Activated T-helper 2 cell treated with anti-CD3 and anti-CD28 coated beads, Interferon-gamma antibody, Interleukin-2, Interleukin-4, amounts not matched to agents 10 μg/mL and 5 μg/mL and 100 μg/mL, durations not matched to agents 14 hours and 24 hours and 36 hours (primary cell): ENCODE measurements at regions not wholly inside any gene's neighbourhood (a gene's known extent, or its start where the extent isn't known, plus 50 kb on each side); places are given as distances from the start of the nearest gene placed in this dataset.

Source experiments
- DNase-seq: peaks from one replicate; pipeline ENCODE4 v3.0.0; 2021; ENCODE audit warnings: low spot score
- H3K27ac Mint-ChIP-seq: one replicate; pipeline ENCODE4 v1.8.0; 2021; ENCODE audit warnings: mixed read lengths
- H3K27me3 Mint-ChIP-seq: one replicate; pipeline ENCODE4 v1.8.0; 2021; ENCODE audit warnings: low read depth, mixed read lengths
- H3K36me3 Mint-ChIP-seq: one replicate; pipeline ENCODE4 v1.8.0; 2021; ENCODE audit warnings: low read depth, mixed read lengths
- H3K4me1 Mint-ChIP-seq: one replicate; pipeline ENCODE4 v1.8.0; 2021; ENCODE audit warnings: low read depth, mixed read lengths
- H3K4me3 Mint-ChIP-seq: one replicate; pipeline ENCODE4 v1.8.0; 2021; ENCODE audit warnings: low read depth, mild to moderate bottlenecking, moderate library complexity, mixed read lengths
- H3K9me3 Mint-ChIP-seq: one replicate; pipeline ENCODE4 v1.8.0; 2021; ENCODE audit warnings: mixed read lengths
- intact Hi-C: fragments of 100-400 bp; cut with micrococcal nuclease; formaldehyde crosslinking; loops from one replicate; pipeline ENCODE4 v1.15.1; 2023

DNA sequence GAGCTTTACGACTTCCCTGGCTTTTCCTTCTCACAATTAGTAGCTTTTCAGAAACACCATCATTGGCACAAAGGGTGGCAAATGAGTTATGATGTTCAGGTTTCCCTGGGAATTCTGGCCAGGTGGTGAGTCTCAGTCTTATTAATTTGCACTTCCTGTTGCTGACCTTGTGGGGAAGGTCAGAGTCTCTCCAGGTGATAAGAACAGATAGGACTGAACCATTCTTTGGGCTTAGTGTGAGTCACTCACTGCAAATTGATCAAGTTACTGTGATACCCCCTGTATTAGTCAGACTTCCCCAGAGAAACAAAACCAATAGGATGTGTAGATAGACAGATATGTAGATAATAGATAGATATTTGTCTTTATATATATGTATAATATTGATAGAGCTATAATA, 53.8 kb upstream of the RANBP3L start:
- no peak overlapping the region for H3K27ac Mint-ChIP-seq
- intact Hi-C loops: no loop called here
- no peak overlapping the region for H3K4me3 Mint-ChIP-seq
- no peaks in the 10 kb centered on the region for H3K9me3 Mint-ChIP-seq
- DNase-seq: no peak
- peaks cover 5% of the 10 kb centered on the region for H3K4me1 Mint-ChIP-seq
- H3K27me3 Mint-ChIP-seq: no peaks in the 10 kb centered on the region
- H3K36me3 Mint-ChIP-seq: no peaks in the 10 kb centered on the region

DNA sequence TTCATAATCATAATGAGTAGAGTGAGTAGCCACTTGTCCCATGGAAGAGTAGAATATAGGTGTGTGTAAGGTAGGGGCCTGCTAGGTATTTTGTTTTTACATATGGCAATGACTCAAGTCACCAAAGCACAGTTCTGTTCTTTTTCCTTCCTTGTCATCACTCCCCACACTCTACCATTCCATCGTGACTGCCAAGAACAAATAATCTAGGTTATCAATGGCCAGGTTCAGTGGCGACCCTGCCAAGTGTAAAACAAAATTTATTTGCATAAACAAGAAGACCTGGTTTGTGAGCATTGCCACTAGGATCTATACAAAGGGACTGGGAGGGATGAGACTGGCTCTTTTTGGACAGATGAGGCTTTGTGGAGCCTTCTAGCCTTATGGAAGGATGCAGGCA, 55.2 kb upstream of the RANBP3L start:
- no peaks in the 10 kb centered on the region for H3K9me3 Mint-ChIP-seq
- no peaks in the 10 kb centered on the region for H3K27me3 Mint-ChIP-seq
- intact Hi-C loops: no loop called here
- H3K4me3 Mint-ChIP-seq: no peak overlapping the region
- H3K27ac Mint-ChIP-seq: no peak overlapping the region
- H3K4me1 Mint-ChIP-seq: peaks cover 7% of the 10 kb centered on the region
- no peak for DNase-seq
- H3K36me3 Mint-ChIP-seq: no peaks in the 10 kb centered on the region

DNA sequence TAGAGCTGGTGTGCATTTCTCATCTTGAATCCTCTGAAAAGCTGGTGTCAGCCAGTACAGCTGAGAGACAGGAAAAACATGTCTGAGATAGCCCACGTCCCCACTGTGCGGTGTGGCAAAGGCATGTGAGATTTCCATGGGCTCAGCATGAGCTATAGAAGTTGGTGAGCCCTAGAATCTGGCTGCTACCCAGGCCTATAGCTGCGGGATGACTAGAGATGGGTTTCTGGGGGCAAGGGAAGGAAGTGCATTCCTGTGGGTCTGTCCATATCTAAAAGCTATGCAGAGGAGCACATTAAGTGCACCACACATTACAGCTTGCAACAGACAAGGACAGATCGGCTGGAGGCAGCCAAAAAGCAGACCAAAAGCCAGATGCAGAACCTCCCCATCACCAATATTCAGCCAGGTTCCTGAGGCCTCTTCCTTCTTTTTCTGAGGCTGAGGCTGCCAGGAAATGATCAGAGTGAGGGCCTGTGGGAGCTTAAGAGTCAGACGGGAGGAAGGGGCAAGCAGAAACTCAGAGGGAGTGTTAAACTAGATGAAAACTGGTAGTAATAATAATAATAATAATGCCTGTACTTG, 55.8 kb upstream of the RANBP3L start:
- H3K36me3 Mint-ChIP-seq: no peaks in the 10 kb centered on the region
- H3K9me3 Mint-ChIP-seq: no peaks in the 10 kb centered on the region
- peaks cover 7% of the 10 kb centered on the region for H3K4me1 Mint-ChIP-seq
- H3K27me3 Mint-ChIP-seq: no peaks in the 10 kb centered on the region
- no peak for DNase-seq
- no peak overlapping the region for H3K27ac Mint-ChIP-seq
- intact Hi-C loops: no loop called here
- H3K4me3 Mint-ChIP-seq: no peak overlapping the region

DNA sequence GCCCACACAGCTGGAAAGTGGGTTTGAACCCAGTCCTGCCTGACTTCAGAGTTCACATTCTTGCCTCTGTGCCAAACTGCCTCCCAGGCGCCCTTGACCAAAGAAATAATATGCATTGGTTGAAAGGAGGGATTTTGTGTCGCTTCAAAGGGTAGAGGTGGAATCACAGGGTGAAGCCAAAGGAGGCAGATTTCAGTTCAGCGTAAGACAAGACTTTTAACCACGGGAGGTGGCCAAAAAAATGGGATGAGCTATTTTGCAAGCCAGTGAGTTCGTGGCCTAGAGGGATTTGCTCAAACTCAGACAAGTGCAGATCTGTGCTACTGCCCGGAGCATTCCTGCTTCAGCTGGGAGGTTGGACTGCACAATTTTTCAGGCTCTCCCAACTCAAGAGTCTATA, 57.6 kb upstream of the RANBP3L start:
- H3K4me1 Mint-ChIP-seq: peaks cover 7% of the 10 kb centered on the region
- intact Hi-C loops: no loop called here
- no peak overlapping the region for H3K27ac Mint-ChIP-seq
- H3K4me3 Mint-ChIP-seq: no peak overlapping the region
- no peaks in the 10 kb centered on the region for H3K36me3 Mint-ChIP-seq
- no peaks in the 10 kb centered on the region for H3K9me3 Mint-ChIP-seq
- H3K27me3 Mint-ChIP-seq: no peaks in the 10 kb centered on the region
- DNase-seq: no peak

DNA sequence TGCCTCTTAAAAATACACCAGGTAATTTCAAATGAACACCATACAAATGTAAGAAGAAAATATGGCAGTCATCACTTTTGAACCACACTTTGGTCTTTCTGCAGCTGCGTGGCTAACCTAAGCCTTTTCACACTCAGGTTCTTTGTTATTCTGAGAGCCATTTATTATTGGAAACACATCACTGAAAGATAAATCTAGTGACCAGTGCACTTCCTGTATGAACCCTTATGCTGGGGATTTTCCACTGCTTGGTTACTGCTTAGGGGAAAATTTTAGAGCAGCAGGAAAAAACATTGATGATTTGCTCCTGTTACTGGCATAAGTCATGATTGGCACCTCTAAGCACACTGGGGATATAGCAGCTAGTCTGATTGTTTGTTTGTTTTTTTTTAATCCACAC, 58.6 kb upstream of the RANBP3L start:
- intact Hi-C loops: loop anchor here (5.0 kb wide), 1 partner anchor 1088 kb away; no protein-coding TSS in a partner anchor
- Mint-ChIP-seq H3K9me3 (no peaks in the 10 kb centered on the region), H3K27me3 (no peaks in the 10 kb centered on the region), H3K4me1 (peaks cover 7% of the 10 kb centered on the region), H3K27ac (no peak overlapping the region), H3K36me3 (no peaks in the 10 kb centered on the region), H3K4me3 (no peak overlapping the region)
- DNase-seq: no peak

DNA sequence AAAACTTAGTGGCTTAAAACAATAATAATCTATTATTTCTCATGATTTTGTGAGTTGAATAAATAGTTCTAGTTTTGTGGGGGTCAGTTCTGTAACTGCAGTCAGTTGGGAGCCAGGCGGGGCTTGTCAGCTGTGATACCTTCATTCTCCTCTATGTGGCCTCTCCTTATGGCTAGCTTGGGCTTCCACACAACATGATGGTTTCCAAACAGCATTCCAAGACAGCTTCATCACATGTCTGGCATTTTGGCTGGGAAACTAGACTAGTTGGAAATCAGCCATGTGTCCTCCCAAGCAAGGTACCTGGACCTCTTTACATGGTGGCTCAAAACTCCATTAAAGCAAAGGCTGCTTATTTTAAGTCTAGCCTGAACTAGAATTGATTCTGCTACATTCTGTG, 61.4 kb upstream of the RANBP3L start:
- H3K36me3 Mint-ChIP-seq: no peaks in the 10 kb centered on the region
- H3K4me1 Mint-ChIP-seq: peaks cover 7% of the 10 kb centered on the region
- no peaks in the 10 kb centered on the region for H3K9me3 Mint-ChIP-seq
- H3K27me3 Mint-ChIP-seq: no peaks in the 10 kb centered on the region
- H3K4me3 Mint-ChIP-seq: no peak overlapping the region
- no peak for DNase-seq
- H3K27ac Mint-ChIP-seq: no peak overlapping the region
- intact Hi-C loops: loop anchor here (5.0 kb wide), 1 partner anchor 1091 kb away; no protein-coding TSS in a partner anchor

DNA sequence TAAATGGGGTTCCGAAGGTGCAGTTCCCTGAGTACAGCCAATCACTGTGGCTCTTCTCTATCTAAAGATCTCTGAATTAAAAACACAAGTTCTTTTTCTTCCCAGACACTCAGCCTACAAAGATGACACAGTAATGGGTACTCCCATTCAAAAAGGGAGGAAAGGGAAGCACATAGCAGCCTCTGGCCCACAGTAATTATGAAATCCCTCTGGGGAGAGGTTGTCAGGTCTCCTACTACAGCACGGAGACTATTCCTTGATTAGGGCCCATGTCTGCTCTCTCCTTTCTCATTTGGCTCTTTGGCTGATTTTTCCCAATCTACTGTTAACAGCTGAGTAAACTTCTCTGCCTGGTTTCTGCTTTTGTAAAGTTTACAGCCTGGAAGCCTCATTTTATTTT, 62.0 kb upstream of the RANBP3L start:
- peaks cover 7% of the 10 kb centered on the region for H3K4me1 Mint-ChIP-seq
- no peak overlapping the region for H3K4me3 Mint-ChIP-seq
- H3K9me3 Mint-ChIP-seq: no peaks in the 10 kb centered on the region
- no peaks in the 10 kb centered on the region for H3K27me3 Mint-ChIP-seq
- intact Hi-C loops: loop anchor here (5.0 kb wide), 1 partner anchor 1091 kb away; no protein-coding TSS in a partner anchor
- H3K36me3 Mint-ChIP-seq: no peaks in the 10 kb centered on the region
- H3K27ac Mint-ChIP-seq: no peak overlapping the region
- DNase-seq: no peak

DNA sequence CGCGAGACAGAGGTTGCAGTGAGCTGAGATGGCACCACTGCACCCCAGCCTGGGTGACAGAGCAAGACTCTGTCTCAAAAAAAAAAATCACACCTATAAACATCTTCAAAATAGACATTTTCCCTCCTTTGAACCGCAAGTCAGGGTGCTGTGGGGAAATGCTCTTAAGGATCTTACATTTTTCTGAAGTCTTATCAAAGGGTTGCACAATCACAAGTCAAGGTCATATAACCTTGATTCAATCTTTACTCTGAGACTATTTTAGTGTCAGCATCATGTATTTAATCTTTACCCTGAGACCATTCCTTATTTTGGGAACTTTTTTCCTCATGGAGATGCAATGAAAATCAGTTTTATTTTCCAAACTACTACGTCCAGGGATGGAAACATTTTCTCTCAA, 62.8 kb upstream of the RANBP3L start:
- no peak for DNase-seq
- peaks cover 7% of the 10 kb centered on the region for H3K4me1 Mint-ChIP-seq
- no peaks in the 10 kb centered on the region for H3K9me3 Mint-ChIP-seq
- no peaks in the 10 kb centered on the region for H3K36me3 Mint-ChIP-seq
- intact Hi-C loops: loop anchor here (5.0 kb wide), 1 partner anchor 1092 kb away; no protein-coding TSS in a partner anchor
- H3K27me3 Mint-ChIP-seq: no peaks in the 10 kb centered on the region
- no peak overlapping the region for H3K4me3 Mint-ChIP-seq
- no peak overlapping the region for H3K27ac Mint-ChIP-seq

DNA sequence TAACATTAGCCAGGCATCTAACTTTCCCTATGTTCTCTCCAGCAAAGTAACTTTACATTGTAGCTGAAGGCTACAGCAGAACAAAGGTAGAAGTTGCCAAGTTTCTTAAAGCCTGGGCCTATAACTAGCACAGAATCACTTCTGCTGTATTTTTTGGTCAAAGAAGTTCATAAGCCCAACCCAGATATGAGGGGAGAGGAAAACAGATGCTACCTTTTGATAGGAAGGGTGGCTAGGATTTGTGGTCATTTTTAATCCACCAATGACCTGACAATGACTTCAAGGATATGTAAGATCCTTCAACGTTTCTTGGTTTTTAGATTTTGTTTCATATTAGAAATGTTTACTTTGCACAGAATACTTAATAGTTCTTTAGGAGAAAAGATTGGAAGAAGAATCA, 64.2 kb upstream of the RANBP3L start:
- H3K4me3 Mint-ChIP-seq: no peak overlapping the region
- peaks cover 3% of the 10 kb centered on the region for H3K9me3 Mint-ChIP-seq
- no peak for DNase-seq
- H3K27ac Mint-ChIP-seq: no peak overlapping the region
- no peaks in the 10 kb centered on the region for H3K27me3 Mint-ChIP-seq
- H3K36me3 Mint-ChIP-seq: no peaks in the 10 kb centered on the region
- H3K4me1 Mint-ChIP-seq: no peaks in the 10 kb centered on the region
- intact Hi-C loops: no loop called here

DNA sequence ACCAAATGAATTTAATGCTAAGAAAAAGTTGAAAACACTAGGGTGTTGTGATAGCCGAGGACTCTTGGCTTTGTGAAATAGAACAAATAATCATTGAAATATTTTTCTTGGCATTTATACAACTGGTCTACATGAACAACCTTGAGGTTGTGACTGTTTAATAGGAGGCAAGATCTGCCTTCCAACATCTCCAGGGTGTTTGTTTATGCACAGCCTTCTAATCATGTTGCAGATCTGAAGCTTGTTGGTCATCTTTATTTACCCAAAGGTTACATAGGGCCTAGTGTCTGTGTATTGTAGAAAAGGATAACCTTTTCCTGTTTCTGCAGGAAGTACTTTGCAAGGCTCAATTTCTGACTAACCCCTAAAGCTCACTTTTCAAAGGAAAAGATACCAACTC, 65.2 kb upstream of the RANBP3L start:
- H3K4me1 Mint-ChIP-seq: no peaks in the 10 kb centered on the region
- intact Hi-C loops: no loop called here
- H3K27me3 Mint-ChIP-seq: no peaks in the 10 kb centered on the region
- no peaks in the 10 kb centered on the region for H3K36me3 Mint-ChIP-seq
- no peak overlapping the region for H3K4me3 Mint-ChIP-seq
- peaks cover 3% of the 10 kb centered on the region for H3K9me3 Mint-ChIP-seq
- no peak overlapping the region for H3K27ac Mint-ChIP-seq
- DNase-seq: no peak

DNA sequence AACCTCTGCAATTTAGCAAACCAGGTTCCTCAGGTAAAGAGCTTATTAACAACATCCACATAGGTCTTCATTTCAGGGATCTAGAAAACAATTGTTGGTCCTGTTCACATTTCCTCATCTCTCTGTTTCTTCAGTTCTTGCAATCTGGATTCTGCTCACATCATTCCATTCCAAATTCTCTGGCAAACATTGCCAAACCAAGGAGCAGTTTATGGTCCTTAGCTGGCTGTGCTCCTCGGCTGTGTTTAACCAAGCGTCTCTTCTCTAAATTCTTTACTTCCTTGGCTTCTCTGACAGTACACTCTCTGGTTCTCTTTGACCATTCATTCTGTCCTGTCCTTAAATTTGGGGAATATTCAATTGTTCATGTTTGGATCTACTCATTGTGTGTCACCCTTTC, 65.8 kb upstream of the RANBP3L start:
- no peak overlapping the region for H3K4me3 Mint-ChIP-seq
- H3K36me3 Mint-ChIP-seq: no peaks in the 10 kb centered on the region
- no peak for DNase-seq
- no peaks in the 10 kb centered on the region for H3K27me3 Mint-ChIP-seq
- H3K9me3 Mint-ChIP-seq: peaks cover 3% of the 10 kb centered on the region
- no peaks in the 10 kb centered on the region for H3K4me1 Mint-ChIP-seq
- intact Hi-C loops: no loop called here
- no peak overlapping the region for H3K27ac Mint-ChIP-seq

DNA sequence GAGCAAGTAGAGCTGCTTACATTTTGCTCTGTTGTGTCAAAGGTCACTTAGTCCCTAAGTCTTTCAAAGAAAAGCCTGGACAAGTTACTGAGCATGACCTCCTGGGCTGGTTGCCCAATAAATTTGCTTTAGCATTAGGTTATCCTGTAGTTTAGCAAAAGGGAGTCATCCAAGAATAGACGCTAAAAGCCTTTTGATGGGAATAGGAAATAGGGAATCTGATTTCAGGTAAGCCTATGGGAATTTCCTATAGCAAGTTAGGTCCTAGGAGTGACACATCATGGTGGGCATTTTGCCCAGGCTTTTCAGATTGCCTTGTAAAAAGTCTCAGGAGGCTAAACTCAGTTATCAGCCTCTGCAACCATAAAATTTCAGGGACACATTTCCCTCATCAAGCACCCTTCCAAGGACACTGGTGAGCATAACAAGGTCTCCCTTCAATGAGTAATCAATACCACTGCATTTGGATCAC, 67.6 kb upstream of the RANBP3L start:
- Mint-ChIP-seq H3K27ac (no peak overlapping the region), H3K9me3 (peaks cover 3% of the 10 kb centered on the region), H3K36me3 (no peaks in the 10 kb centered on the region), H3K27me3 (no peaks in the 10 kb centered on the region), H3K4me1 (no peaks in the 10 kb centered on the region), H3K4me3 (no peak overlapping the region)
- no peak for DNase-seq
- intact Hi-C loops: no loop called here

DNA sequence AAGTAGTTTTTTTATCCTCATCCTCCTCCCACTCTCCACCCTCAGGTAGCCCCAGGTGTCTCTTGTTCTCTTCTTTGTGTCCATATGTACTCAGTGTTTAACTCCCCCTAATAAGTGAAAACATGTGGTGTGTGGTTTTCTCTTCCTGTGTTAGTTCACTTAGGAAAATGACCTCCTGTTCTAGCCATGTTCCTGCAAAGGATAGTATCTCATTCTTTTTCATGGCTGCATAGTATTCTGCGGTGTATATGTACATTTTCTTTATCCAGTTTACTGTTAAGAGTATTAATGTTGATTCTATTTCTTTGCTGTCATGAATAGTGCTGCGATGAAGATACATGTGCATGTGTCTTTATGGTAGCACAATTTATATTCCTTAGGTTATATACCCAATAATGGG, 68.4 kb upstream of the RANBP3L start:
- Mint-ChIP-seq H3K4me3 (no peak overlapping the region), H3K27ac (no peak overlapping the region), H3K27me3 (no peaks in the 10 kb centered on the region), H3K36me3 (no peaks in the 10 kb centered on the region), H3K9me3 (peaks cover 3% of the 10 kb centered on the region), H3K4me1 (no peaks in the 10 kb centered on the region)
- intact Hi-C loops: no loop called here
- DNase-seq: no peak

DNA sequence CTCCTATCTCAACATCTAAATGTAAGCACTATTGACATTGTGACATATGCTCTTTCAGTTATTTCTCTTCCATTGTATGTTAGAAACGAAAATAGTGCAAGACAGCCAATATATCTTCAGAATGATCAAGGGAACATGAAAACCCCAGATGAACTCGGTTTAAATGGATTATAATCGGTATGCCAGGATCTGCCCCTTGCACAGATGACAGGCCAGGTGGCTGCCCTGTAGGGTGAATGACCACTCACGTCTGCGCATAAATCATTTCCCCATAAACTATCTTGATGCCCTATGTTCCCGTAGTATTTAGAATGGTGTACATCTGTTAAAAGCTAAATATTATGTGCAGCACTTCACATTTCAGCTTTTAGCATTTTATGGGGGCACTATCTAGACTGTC, 69.7 kb upstream of the RANBP3L start:
- no peak for DNase-seq
- no peak overlapping the region for H3K27ac Mint-ChIP-seq
- no peaks in the 10 kb centered on the region for H3K27me3 Mint-ChIP-seq
- H3K4me1 Mint-ChIP-seq: no peaks in the 10 kb centered on the region
- H3K4me3 Mint-ChIP-seq: no peak overlapping the region
- intact Hi-C loops: no loop called here
- H3K36me3 Mint-ChIP-seq: no peaks in the 10 kb centered on the region
- peaks cover 3% of the 10 kb centered on the region for H3K9me3 Mint-ChIP-seq
